ENCODE measurements at regions not wholly inside any gene's neighbourhood (a gene's known extent, or its start where the extent isn't known, plus 50 kb on each side); places are given as distances from the start of the nearest gene placed in this dataset.
A peak's percentile ranks its signal among the peaks of the same experiment; 100 is the strongest.
"Not testable (repeated sequence)": the region's sequence is repeated elsewhere in the genome, so short reads cannot be mapped to it uniquely, and the experiment has no call there.

DNA sequence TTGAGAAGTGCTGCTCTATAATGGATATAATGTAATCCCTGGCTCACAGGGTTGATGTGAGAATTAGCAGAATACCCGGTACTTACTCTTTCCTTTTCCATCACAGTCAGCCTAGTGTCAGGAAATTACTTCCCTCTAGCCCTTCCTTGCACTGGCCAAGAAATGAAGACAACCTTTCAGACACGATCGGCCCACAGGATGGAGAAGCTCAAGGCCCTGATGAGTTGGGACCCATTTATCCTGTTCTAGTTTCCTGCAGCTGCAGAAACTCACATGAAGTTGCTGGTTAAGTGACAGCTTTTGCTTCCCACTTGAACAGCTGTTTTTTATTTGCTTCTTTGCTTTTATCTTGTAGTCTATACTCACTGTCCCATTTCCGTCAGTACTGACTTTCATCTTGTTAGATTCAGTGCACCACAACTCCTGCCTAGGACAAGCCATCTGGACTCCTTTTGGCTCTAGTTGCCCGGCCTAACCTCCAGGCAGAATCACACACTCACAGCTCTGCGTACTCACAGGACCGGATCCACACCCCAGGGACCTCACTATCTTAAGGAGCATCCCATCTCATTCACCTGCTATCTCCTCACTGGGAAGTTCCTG is 325.1 kb upstream of the CHRNA7 start:
- not testable (repeated sequence) for DNase-seq

- not testable (repeated sequence) for DNase-seq
Measured at GRCh38 chr15:31707944-31708702, 322.2 kb upstream of the CHRNA7 start.

DNA sequence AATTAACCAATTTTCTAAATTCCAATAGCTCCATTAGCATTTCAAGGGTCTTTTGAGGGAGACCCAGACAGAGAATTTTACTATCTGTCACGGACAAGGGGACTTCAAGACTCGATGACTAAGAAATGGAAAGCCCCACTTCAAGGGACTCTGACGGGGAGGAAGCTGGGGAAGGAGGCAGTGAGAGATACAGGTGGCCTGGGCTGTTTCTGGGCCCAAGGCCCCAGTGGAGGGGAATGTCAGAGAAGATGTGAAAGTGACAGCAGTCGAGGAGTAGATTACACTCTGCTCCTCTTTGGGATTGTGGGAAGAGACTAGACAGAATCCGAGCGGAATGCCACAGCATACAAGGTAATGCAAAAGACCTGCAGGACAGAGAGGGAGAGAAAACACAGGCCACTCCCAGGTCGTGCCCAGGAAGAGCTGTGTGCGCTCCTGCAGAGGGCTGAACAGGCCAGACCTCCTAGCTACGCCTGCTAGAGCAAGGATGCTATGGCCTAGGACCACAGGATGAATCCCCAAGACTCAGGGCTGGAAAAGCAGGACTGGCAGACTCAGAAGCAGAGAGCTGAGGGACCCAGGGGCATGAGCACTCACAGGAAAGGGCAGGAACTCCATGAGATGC is 321.5 kb upstream of the CHRNA7 start:
- DNase-seq: not testable (repeated sequence)

- DNase-seq: not testable (repeated sequence)
Measured at GRCh38 chr15:31709479-31709878, 320.8 kb upstream of the CHRNA7 start.

- DNase-seq: not testable (repeated sequence)
Measured at GRCh38 chr15:31710806-31711205, 319.5 kb upstream of the CHRNA7 start.

- not testable (repeated sequence) for DNase-seq
Measured at GRCh38 chr15:31715208-31715607, 315.1 kb upstream of the CHRNA7 start.

GRCh38 chr15:31718625-31719024 is 311.7 kb upstream of the CHRNA7 start:
- DNase-seq: not testable (repeated sequence)

- not testable (repeated sequence) for DNase-seq
Measured at GRCh38 chr15:31719396-31720022, 310.8 kb upstream of the CHRNA7 start.

- DNase-seq: not testable (repeated sequence)
Measured at GRCh38 chr15:31723019-31723418, 307.3 kb upstream of the CHRNA7 start.

- DNase-seq: not testable (repeated sequence)
Measured at GRCh38 chr15:31724903-31725302, 305.4 kb upstream of the CHRNA7 start.

DNA sequence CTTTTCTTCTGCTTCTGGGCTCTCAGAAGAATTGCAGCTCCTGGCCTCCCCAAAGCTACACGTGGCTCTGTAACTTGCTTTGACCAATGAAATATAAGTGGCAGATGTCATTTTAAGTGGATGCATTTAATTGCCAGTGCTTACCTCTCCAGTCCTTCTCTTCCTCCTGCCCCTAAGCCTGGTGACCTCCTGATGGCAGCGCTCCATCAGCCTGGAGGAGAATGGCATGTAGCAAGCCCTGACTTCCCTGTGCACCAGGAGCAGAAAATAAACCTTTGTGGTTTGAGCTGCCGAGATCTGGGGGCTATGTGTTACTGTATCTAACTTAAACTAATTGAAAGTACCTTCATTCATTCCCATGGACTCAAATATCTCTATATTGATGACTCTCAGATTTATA is 304.7 kb upstream of the CHRNA7 start:
- not testable (repeated sequence) for DNase-seq

DNA sequence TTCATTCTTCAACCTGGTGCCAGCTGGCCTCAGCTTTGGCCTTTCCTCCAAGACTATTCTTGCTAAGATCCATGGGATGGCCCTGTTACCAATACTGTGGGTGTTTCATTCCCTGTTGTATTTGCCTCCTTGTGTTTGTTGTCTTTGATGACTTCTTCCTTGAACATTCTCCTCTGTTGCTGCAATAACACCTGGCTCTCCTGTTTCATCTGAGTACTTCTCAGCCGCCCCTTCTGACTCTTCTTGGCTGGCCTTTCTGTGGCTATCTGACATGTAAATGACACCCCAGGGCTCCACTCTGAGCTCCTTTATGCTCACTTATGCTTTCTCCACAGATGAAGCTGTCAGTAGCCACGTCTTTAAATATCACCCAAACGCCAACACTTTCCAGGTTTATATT is 302.7 kb upstream of the CHRNA7 start:
- no peak for DNase-seq

- no peak for DNase-seq
Measured at GRCh38 chr15:31732726-31733125, 297.6 kb upstream of the CHRNA7 start.

DNA sequence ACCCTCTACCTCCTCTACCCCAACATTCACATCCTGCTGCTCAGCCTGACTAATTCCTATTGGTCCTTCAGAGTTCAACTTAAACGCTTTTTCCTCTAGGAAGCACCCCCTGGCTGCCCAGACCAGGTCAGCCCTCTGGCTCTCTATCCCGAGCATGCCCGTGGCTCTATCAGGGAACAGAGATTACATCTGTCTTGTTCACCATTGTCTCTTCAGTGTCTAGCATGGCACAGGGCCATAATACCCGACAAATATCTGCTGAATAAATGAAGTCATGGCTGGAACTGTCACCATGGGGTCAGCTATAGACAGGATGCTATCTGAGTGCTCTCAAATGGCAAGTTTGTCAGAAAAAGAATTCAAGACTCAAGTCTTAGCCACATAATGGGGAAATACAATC is 296.9 kb upstream of the CHRNA7 start:
- DNase-seq: no peak

GRCh38 chr15:31740203-31740602 is 290.1 kb upstream of the CHRNA7 start:
- DNase-seq: peak; percentile 4

DNA sequence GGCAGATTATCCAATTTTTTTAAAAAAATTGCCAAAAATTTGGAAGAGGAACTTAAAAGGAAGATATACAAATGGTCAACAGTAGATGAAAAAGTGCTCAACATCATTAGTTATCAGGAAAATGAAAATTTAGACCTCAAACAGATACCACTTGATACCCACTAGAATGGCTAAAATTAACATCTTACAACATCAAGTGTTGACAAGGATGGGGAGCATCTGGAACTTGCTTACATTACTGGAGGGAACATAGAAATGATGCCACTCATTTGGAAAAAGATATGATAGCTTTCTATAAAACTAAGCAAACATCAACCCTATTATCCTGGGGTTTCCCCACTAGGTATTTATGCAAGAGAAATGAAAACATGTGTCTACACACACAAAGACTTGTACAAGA is 284.5 kb upstream of the CHRNA7 start:
- DNase-seq: no peak

DNA sequence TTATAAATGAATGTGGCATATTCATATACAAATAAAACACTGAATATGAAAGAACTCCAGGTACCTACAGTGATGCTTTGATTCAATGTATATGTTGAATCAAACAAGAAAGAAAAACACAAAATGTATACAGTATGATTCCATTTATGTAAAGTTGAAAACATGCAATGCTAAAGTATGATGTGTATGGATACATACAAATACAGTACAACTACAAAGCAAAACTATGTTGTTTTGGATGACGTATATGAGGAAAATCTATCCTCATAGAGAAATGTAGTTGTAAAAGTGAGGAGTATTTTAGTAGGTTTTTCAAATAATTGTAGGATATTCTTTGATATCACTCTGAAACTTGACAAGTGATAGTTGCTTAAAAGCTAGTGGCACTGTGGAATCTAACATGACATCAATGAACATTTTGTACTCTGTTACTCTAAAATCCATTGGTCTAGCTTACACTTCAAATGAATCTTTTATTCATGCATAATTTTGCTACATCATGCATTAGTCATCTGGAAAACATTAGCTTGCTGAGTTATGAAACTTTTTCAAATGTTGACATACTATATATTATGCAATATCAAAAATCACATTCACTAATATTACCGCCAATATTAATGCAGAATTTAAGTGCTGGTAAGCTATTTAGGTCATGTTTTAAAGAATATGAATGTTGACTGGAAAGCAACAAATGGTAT is 278.1 kb upstream of the CHRNA7 start:
- DNase-seq: no peak

GRCh38 chr15:31752905-31753304 is 277.4 kb upstream of the CHRNA7 start:
- no peak for DNase-seq

DNA sequence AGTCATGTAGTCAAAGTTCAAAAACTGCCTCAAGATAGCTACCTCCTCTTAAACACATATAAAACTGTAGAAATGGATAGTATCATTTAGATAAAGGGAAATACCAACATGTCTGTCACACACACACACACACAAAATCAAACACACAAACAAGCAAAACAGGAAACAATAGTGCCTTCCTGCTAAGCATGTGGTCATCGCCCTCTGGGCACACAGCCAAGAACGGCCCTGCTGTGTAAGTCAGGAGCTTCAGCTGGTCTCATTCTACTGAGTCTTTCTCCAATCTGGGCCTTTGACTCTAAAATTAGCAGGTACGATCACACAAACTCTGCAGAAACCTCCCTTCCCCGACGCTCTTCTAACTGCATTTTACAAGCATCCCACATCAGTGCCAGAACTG is 272.2 kb upstream of the CHRNA7 start:
- peak; percentile 14 for DNase-seq

- no peak for DNase-seq
Measured at GRCh38 chr15:31768055-31768454, 262.3 kb upstream of the CHRNA7 start.

GRCh38 chr15:31774045-31774444 is 256.3 kb upstream of the CHRNA7 start:
- no peak for DNase-seq

GRCh38 chr15:31776039-31776438 is 254.3 kb upstream of the CHRNA7 start:
- DNase-seq: no peak

DNA sequence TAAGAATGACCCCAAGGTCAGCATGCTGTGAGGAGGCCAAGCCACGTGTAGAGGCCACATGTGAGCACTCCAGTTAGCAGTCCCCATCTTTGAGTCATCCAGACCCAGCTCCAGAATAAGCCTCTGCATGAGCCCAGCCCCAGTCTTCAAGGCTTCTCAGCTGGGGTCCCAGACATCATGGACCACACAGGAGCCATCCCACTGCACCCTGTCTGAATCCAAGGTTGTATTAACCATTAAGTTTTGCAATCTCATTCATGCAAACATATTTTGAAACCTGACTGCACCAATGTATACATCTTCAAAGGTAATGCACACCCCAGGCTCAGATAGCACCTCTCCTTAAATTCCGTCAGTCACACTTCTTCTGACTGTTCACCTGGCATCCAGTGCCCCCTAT is 249.1 kb upstream of the CHRNA7 start:
- DNase-seq: no peak
